ENCODE measurements at regions not wholly inside any gene's neighbourhood (a gene's known extent, or its start where the extent isn't known, plus 50 kb on each side); places are given as distances from the start of the nearest gene placed in this dataset.
"Not testable (repeated sequence)": the region's sequence is repeated elsewhere in the genome, so short reads cannot be mapped to it uniquely, and the experiment has no call there.

DNA sequence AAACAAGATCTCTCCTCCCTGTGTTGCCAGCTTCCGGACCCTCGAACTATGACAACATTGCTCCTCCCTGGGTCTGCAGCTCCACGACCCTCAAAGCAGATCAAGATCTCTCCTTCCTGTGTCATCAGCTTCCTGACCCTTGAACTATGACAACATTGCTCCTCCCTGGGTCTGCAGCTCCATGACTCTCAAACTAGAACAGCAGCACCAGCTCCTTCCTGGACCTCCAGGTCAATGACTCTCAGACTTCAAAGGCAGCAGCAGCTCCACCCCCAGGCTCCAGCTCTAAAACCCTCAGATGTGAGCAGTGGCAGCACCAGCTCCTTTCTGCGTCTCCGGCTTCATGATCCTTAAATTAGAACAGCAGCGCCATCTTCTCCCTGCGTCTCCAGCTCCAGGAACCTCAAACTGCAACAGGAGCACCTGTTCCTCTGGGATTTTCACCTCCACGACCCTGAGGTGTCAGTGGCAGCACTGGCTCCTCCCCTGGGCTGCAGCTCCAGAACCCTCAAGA lies 341.0 kb upstream of the SULF2 start:
- DNase-seq (ENCODE audit: low read depth): no peak

GRCh38 chr20:48124960-48125359 lies 339.7 kb upstream of the SULF2 start:
- DNase-seq (ENCODE audit: low read depth): no peak

GRCh38 chr20:48124181-48124782 lies 339.0 kb upstream of the SULF2 start:
- DNase-seq (ENCODE audit: low read depth): no peak

DNA sequence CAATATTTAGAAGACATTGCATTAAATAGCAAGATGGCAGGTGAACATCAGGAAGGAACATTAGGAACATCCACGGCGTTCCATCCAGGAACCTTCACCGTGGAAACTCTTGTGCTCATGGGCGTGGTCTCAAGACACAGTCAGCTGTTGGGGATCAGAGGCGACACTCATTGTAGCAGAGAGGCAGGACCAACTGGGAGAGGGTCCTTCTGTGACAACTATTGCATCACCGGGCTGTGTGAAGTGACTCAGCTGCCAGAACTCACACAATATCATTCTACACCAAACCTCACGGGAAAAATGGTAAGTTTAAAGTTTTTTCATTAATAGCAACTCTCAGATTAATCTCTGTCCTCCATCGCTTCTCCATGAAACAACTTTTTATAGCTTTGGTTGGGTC lies 334.8 kb upstream of the SULF2 start:
- DNase-seq (ENCODE audit: low read depth): no peak

- not testable (repeated sequence) for DNase-seq (ENCODE audit: low read depth)
Measured at GRCh38 chr20:48119389-48119788, 334.1 kb upstream of the SULF2 start.

GRCh38 chr20:48115502-48115901 lies 330.2 kb upstream of the SULF2 start:
- DNase-seq (ENCODE audit: low read depth): no peak

- no peak for DNase-seq (ENCODE audit: low read depth)
Measured at GRCh38 chr20:48107560-48107959, 322.3 kb upstream of the SULF2 start.

DNA sequence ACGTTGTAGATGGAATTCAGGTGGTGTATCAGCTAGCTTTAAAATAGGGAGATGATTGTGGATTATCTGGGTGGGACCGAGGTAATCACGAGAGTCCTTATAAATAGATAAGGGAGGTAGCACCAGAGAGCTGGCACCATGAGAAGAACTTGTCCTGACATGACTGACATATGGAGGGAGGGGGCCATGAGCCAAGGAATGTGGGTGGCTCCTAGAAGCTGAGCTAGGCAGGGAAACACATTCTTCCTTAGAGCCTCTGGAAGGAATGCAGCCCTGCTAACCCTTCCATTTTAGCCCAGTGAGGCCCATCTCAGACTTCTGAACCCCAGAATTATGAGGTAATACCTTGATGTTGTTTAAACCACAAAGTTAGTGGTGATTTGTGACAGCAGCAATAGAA lies 321.1 kb upstream of the SULF2 start:
- DNase-seq (ENCODE audit: low read depth): no peak

- DNase-seq (ENCODE audit: low read depth): no peak
Measured at GRCh38 chr20:48105526-48105925, 320.2 kb upstream of the SULF2 start.

GRCh38 chr20:48102931-48103660 lies 317.8 kb upstream of the SULF2 start:
- DNase-seq (ENCODE audit: low read depth): no peak

- no peak for DNase-seq (ENCODE audit: low read depth)
Measured at GRCh38 chr20:48102076-48102787, 317.0 kb upstream of the SULF2 start.

- no peak for DNase-seq (ENCODE audit: low read depth)
Measured at GRCh38 chr20:48100483-48100882, 315.2 kb upstream of the SULF2 start.

- DNase-seq (ENCODE audit: low read depth): no peak
Measured at GRCh38 chr20:48098866-48099265, 313.6 kb upstream of the SULF2 start.

DNA sequence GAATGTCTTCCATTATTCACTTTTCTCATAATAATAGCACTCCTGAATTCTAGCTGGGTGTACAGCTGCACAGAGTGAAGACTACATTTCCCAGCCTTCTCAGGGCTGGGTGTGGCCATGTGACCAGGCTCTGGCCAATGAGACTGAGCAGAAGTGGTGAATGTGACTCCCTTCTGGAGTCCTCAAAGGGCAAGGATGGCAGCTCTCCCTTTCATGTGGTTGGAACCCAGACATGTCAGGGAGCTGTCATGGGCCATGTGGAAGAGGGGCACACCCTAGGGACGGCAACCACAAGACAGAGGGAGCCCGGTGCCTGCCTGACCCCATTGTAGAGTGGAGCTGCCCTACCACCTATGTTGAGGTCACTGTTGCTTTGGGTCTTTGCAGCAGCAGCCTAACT lies 312.8 kb upstream of the SULF2 start:
- no peak for DNase-seq (ENCODE audit: low read depth)

- no peak for DNase-seq (ENCODE audit: low read depth)
Measured at GRCh38 chr20:48096957-48097890, 311.9 kb upstream of the SULF2 start.

DNA sequence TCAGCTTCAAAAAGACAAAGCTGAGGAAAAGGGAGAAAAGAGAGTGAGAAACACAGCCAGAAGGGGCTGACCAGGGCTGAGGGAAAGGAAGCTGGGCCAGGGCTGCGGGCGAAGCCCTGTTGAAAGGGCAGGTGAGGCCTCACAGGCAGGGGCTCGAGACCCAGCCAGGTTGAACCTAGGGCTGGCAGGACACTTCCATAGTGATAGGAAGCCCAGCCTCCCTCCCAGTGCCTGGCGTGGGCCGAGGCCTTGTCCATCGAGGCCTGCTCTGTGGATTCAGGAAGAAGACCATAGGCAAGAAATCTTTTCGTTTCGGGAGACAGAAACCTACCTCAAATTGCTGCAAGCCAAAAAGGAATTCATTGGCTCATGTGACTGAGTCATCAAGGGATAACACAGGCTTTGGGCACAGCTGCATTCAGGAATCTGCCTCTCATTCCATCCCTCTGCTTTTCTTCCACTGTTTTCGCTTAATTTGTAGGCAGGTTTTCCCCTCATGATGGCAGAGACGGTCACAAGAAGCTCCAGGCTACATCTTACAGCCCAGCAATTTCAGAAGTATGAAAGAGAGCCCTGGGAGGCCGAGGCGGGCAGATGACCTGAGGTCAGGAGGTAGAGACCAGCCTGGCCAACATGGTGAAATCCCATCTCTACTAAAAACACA lies 311.1 kb upstream of the SULF2 start:
- no peak for DNase-seq (ENCODE audit: low read depth)

DNA sequence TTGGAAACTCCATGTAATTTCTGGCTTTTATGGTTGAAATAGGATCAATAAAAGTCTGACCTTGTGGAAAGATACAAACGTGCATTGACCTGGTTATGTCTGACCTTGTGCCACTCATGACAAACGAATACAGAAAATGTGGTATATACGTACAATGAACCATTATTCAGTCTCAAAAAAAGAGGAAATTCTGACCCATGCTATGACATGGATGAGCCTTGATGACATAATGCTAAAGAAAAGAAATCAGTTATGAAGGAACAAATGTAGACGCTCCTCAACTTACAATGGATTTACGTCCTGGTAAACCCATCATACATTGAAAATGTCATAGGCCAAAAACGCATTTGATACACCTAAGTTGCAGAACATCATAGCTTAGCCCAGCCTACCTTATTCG lies 309.7 kb upstream of the SULF2 start:
- DNase-seq (ENCODE audit: low read depth): no peak

- no peak for DNase-seq (ENCODE audit: low read depth)
Measured at GRCh38 chr20:48094196-48094749, 309.0 kb upstream of the SULF2 start.

DNA sequence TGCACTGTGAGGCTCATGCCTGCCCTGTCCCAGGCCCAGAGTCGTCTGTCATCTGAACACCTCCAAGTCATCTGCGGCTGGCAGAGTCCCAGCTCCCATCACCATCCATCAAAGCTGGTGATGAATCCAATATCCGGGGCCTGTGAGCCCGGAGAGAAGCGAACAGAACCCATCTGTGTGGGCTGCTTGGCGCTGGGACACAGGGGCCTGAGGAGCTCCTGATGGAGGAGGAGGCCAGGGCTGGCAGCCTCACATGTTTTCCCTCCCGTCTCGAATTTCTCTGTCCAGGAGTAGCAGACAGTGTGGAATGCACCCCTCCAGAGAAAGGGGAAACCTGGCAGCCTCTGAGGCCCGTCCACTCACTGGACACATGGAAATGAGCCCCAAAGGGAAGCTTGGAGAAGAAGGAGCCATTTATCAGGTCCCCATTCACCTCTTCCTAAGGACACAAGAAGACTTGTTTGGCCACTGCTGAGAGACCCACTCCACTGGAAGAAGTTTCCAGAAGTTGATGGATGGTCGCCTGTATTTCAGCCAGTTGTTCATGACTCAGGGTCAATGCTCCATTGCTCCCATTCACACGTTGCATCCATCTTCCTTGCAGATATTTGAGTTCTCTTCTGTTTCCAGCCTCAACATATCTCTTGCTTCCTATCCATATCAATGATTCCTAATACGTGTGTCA lies 307.5 kb upstream of the SULF2 start:
- DNase-seq (ENCODE audit: low read depth): no peak

GRCh38 chr20:48090784-48091183 lies 305.5 kb upstream of the SULF2 start:
- DNase-seq (ENCODE audit: low read depth): no peak

GRCh38 chr20:48090314-48090713 lies 305.0 kb upstream of the SULF2 start:
- no peak for DNase-seq (ENCODE audit: low read depth)

All from fibroblast of the conjunctiva (primary cell).